Middle frontal gyrus (tissue), 1 donor: ENCODE measurements at regions not wholly inside any gene's neighbourhood (a gene's known extent, or its start where the extent isn't known, plus 50 kb on each side); places are given as distances from the start of the nearest gene placed in this dataset.
"Not testable (repeated sequence)": the region's sequence is repeated elsewhere in the genome, so short reads cannot be mapped to it uniquely, and the experiment has no call there.

Experiments
- DNase-seq: peaks from one replicate; pipeline ENCODE4 v3.0.0-alpha.2; 2015; ENCODE audit warnings: low spot score; ENCODE audit errors: extremely low spot score

GRCh38 chr10:34908481-34908880 is 93.4 kb upstream of the PARD3 start:
- no peak for DNase-seq

GRCh38 chr10:34907743-34908430 is 92.8 kb upstream of the PARD3 start:
- no peak for DNase-seq

- DNase-seq = no peak
Measured at GRCh38 chr10:34906067-34906965, 91.2 kb upstream of the PARD3 start.

- no peak for DNase-seq
Measured at GRCh38 chr10:34905200-34905927, 90.3 kb upstream of the PARD3 start.

GRCh38 chr10:34904191-34904590 is 89.1 kb upstream of the PARD3 start:
- DNase-seq = no peak

GRCh38 chr10:34899161-34899560 is 84.1 kb upstream of the PARD3 start:
- DNase-seq = no peak

- no peak for DNase-seq
Measured at GRCh38 chr10:34895977-34896376, 80.9 kb upstream of the PARD3 start.

- DNase-seq = not testable (repeated sequence)
Measured at GRCh38 chr10:34895046-34895445, 80.0 kb upstream of the PARD3 start.

- not testable (repeated sequence) for DNase-seq
Measured at GRCh38 chr10:34892521-34892920, 77.4 kb upstream of the PARD3 start.

- DNase-seq = no peak
Measured at GRCh38 chr10:34890939-34891338, 75.8 kb upstream of the PARD3 start.

- DNase-seq = no peak
Measured at GRCh38 chr10:34889004-34889869, 74.1 kb upstream of the PARD3 start.

GRCh38 chr10:34886906-34887642 is 72.0 kb upstream of the PARD3 start:
- no peak for DNase-seq

- DNase-seq = no peak
Measured at GRCh38 chr10:34885898-34886297, 70.8 kb upstream of the PARD3 start.

- no peak for DNase-seq
Measured at GRCh38 chr10:34885011-34885410, 69.9 kb upstream of the PARD3 start.

- no peak for DNase-seq
Measured at GRCh38 chr10:34884272-34884952, 69.3 kb upstream of the PARD3 start.

- no peak for DNase-seq
Measured at GRCh38 chr10:34880817-34881216, 65.7 kb upstream of the PARD3 start.

GRCh38 chr10:34878651-34879050 is 63.6 kb upstream of the PARD3 start:
- DNase-seq = not testable (repeated sequence)

- DNase-seq = no peak
Measured at GRCh38 chr10:34875061-34875460, 60.0 kb upstream of the PARD3 start.

- DNase-seq = no peak
Measured at GRCh38 chr10:34872820-34873219, 57.7 kb upstream of the PARD3 start.
